HCT116 (cell line): ENCODE measurements at regions not wholly inside any gene's neighbourhood (a gene's known extent, or its start where the extent isn't known, plus 50 kb on each side); places are given as distances from the start of the nearest gene placed in this dataset.

Source experiments
- ATF3 ChIP-seq: IDR thresholded peaks from 2 replicates; pipeline ENCODE4 v1.6.1; 2012
- CEBPB ChIP-seq: IDR thresholded peaks from 2 replicates; pipeline ENCODE4 v1.6.1; 2012; ENCODE audit warnings: low read depth
- CTCF ChIP-seq, 3 experiments: fragments of 200-600 bp in 1 of 3; sonication (generic) in 1 of 3; IDR thresholded peaks in 2 of 3; conservative IDR thresholded peaks in 1 of 3; 2 replicates each; pipeline ENCODE4 v1.5.1; 2012 to 2017; ENCODE audit warnings: low read depth in 2 of 3, low read length in 2 of 3, antibody characterized with exemption in 1 of 3, borderline replicate concordance in 1 of 3, control low read depth in 1 of 3, mild to moderate bottlenecking in 1 of 3, mixed read lengths in 1 of 3, mixed run types in 1 of 3, moderate library complexity in 1 of 3; ENCODE audit not compliant: insufficient read depth in 1 of 3
- EGR1 ChIP-seq: IDR thresholded peaks from 2 replicates; pipeline ENCODE4 v1.6.1; 2012; ENCODE audit warnings: low read depth
- EZH2 ChIP-seq: fragments of 200-600 bp; sonication (generic); IDR thresholded peaks from 2 replicates; pipeline ENCODE4 v1.6.1; 2017; ENCODE audit warnings: antibody characterized with exemption, mixed run types
- JUND ChIP-seq: IDR thresholded peaks from 2 replicates; pipeline ENCODE4 v1.6.1; 2012
- POLR2A ChIP-seq: IDR thresholded peaks from 2 replicates; pipeline ENCODE4 v1.7.0; 2011; ENCODE audit warnings: borderline replicate concordance; ENCODE audit not compliant: insufficient read depth, insufficient read length; ENCODE audit errors: extremely low read depth
- POLR2AphosphoS5 ChIP-seq: IDR thresholded peaks from 2 replicates; pipeline ENCODE4 v1.6.1; 2011; ENCODE audit warnings: mild to moderate bottlenecking, low read depth, low read length, moderate library complexity
- RAD21 ChIP-seq: IDR thresholded peaks from 2 replicates; pipeline ENCODE4 v1.6.1; 2012; ENCODE audit warnings: low read depth, mild to moderate bottlenecking
- SIN3A ChIP-seq: IDR thresholded peaks from 2 replicates; pipeline ENCODE4 v1.6.1; 2012; ENCODE audit warnings: low read depth
- SP1 ChIP-seq: IDR thresholded peaks from 2 replicates; pipeline ENCODE4 v1.6.1; 2012; ENCODE audit warnings: low read depth
- ZNF274 ChIP-seq: fragments of 200-500 bp; sonication (Bioruptor generic); IDR thresholded peaks from 2 replicates; pipeline ENCODE4 v1.6.1; 2014; ENCODE audit warnings: mild to moderate bottlenecking, low read depth, low read length, inconsistent platforms
- TF ChIP-seq, protein P1 (sequence below): IDR thresholded peaks from 2 replicates; pipeline ENCODE4 v1.6.1; 2012; ENCODE audit warnings: low read depth

DNA sequence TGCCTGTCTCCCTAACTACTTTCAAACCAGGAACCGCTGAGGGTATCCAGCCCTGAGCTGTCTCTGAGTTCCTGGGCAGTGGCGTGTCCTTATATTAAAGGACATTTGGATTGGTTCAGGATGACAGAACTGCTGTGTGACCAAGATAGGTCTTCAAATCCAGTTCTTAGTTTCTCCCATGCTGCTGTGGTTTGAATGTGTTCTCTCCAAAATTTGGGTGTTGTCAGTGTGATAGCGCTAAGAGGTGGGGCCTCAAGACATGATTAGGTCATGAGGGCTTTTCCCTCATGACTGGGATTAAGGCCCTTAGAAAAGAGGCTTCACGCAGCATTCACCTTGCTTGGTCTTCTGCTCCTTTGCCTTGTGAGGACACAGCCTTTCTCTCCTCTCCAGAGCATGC lies 376.5 kb upstream of the TPM1 start:
- no peak for TF ChIP-seq ATF3
- no peak for TF ChIP-seq POLR2A
- TF ChIP-seq, protein P1, sequence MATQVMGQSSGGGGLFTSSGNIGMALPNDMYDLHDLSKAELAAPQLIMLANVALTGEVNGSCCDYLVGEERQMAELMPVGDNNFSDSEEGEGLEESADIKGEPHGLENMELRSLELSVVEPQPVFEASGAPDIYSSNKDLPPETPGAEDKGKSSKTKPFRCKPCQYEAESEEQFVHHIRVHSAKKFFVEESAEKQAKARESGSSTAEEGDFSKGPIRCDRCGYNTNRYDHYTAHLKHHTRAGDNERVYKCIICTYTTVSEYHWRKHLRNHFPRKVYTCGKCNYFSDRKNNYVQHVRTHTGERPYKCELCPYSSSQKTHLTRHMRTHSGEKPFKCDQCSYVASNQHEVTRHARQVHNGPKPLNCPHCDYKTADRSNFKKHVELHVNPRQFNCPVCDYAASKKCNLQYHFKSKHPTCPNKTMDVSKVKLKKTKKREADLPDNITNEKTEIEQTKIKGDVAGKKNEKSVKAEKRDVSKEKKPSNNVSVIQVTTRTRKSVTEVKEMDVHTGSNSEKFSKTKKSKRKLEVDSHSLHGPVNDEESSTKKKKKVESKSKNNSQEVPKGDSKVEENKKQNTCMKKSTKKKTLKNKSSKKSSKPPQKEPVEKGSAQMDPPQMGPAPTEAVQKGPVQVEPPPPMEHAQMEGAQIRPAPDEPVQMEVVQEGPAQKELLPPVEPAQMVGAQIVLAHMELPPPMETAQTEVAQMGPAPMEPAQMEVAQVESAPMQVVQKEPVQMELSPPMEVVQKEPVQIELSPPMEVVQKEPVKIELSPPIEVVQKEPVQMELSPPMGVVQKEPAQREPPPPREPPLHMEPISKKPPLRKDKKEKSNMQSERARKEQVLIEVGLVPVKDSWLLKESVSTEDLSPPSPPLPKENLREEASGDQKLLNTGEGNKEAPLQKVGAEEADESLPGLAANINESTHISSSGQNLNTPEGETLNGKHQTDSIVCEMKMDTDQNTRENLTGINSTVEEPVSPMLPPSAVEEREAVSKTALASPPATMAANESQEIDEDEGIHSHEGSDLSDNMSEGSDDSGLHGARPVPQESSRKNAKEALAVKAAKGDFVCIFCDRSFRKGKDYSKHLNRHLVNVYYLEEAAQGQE: no peak
- no peak for TF ChIP-seq CTCF (IDR thresholded peaks at IDR 0.05 in 2 of 3, conservative IDR thresholded peaks at IDR 0.05 in 1 of 3; ENCODE audit: borderline replicate concordance in 1 of 3, insufficient read depth in 1 of 3, low read depth in 2 of 3, low read length in 2 of 3)
- no peak for TF ChIP-seq SP1
- TF ChIP-seq EGR1: no peak
- TF ChIP-seq EZH2: no peak
- TF ChIP-seq RAD21: no peak
- TF ChIP-seq JUND: no peak
- TF ChIP-seq CEBPB: no peak
- TF ChIP-seq POLR2AphosphoS5: no peak
- no peak for TF ChIP-seq SIN3A
- TF ChIP-seq ZNF274: no peak
